Activated CD4-positive, alpha-beta T cell treated with anti-CD3 and anti-CD28 coated beads for 36 hours (primary cell): ENCODE measurements at regions not wholly inside any gene's neighbourhood (a gene's known extent, or its start where the extent isn't known, plus 50 kb on each side); places are given as distances from the start of the nearest gene placed in this dataset.

Source experiments
- ATAC-seq: fragments of 200-7000 bp; cut with Tn5 transposase; one replicate; pipeline ENCODE4 v1.10.0; 2021; ENCODE audit warnings: mild to moderate bottlenecking, moderate library complexity
- CTCF ChIA-PET: fragments of 350-600 bp; sonication (Branson Sonifier 250); formaldehyde crosslinking; loops from one replicate; lab custom pipeline; 2021; ENCODE audit warnings: antibody characterized with exemption; lab: Charles Lee
- POLR2A ChIA-PET: fragments of 350-600 bp; sonication (Branson Sonifier 250); formaldehyde crosslinking; loops from one replicate; lab custom pipeline; 2021; ENCODE audit warnings: antibody characterized with exemption, inconsistent platforms; lab: Charles Lee
- DNase-seq: peaks from one replicate; pipeline ENCODE4 v3.0.0-alpha.2; 2020
- H3K27ac Mint-ChIP-seq: one replicate; pipeline ENCODE4 v1.8.0; 2021; ENCODE audit warnings: mixed read lengths
- H3K27me3 Mint-ChIP-seq: one replicate; pipeline ENCODE4 v1.8.0; 2021; ENCODE audit warnings: mixed read lengths
- H3K36me3 Mint-ChIP-seq: one replicate; pipeline ENCODE4 v1.8.0; 2021; ENCODE audit warnings: low read depth, mixed read lengths
- H3K4me1 Mint-ChIP-seq: one replicate; pipeline ENCODE4 v1.8.0; 2021; ENCODE audit warnings: mixed read lengths
- H3K4me3 Mint-ChIP-seq: one replicate; pipeline ENCODE4 v1.8.0; 2021; ENCODE audit warnings: mild to moderate bottlenecking, moderate library complexity, mixed read lengths
- H3K9me3 Mint-ChIP-seq: one replicate; pipeline ENCODE4 v1.8.0; 2021; ENCODE audit warnings: low read depth, mixed read lengths
- intact Hi-C, 2 experiments: fragments of 100-400 bp; cut with DNase I in 1 of 2; cut with micrococcal nuclease in 1 of 2; formaldehyde crosslinking; loops; one replicate each; pipeline versions ENCODE4 v1.14.2 to v1.15.1; 2022 to 2024; cut with DNase I, micrococcal nuclease

GRCh38 chr11:131025020-131025419 is 108.7 kb upstream of the SNX19 start:
- DNase-seq, result no peak
- H3K9me3 Mint-ChIP-seq, result no peaks in the 10 kb centered on the region
- H3K27ac Mint-ChIP-seq, result no peak overlapping the region
- H3K4me1 Mint-ChIP-seq, result peaks cover 2% of the 10 kb centered on the region
- ATAC-seq, result no peak
- CTCF ChIA-PET, result no interaction called here
- POLR2A ChIA-PET, result no interaction called here
- H3K36me3 Mint-ChIP-seq, result no peaks in the 10 kb centered on the region
- no peak overlapping the region for H3K4me3 Mint-ChIP-seq
- intact Hi-C loops, result no loop called here
- H3K27me3 Mint-ChIP-seq, result peaks cover 2% of the 10 kb centered on the region

GRCh38 chr11:131025421-131026125 is 109.3 kb upstream of the SNX19 start:
- POLR2A ChIA-PET, result no interaction called here
- no peak for DNase-seq
- intact Hi-C loops, result no loop called here
- ATAC-seq, result no peak
- Mint-ChIP-seq H3K36me3 (no peaks in the 10 kb centered on the region), H3K4me1 (peaks cover 2% of the 10 kb centered on the region), H3K27me3 (peaks cover 2% of the 10 kb centered on the region), H3K27ac (no peak overlapping the region), H3K9me3 (no peaks in the 10 kb centered on the region), H3K4me3 (no peak overlapping the region)
- CTCF ChIA-PET, result no interaction called here

GRCh38 chr11:131027491-131027890 is 111.2 kb upstream of the SNX19 start:
- Mint-ChIP-seq H3K27ac (no peak overlapping the region), H3K27me3 (no peaks in the 10 kb centered on the region), H3K4me3 (no peak overlapping the region), H3K4me1 (peaks cover 2% of the 10 kb centered on the region), H3K9me3 (no peaks in the 10 kb centered on the region), H3K36me3 (no peaks in the 10 kb centered on the region)
- ChIA-PET POLR2A (no interaction called here), CTCF (interaction anchor here (0.5 kb wide), 1 partner anchor 1666 kb away, joined by 3 read pairs; no protein-coding TSS in a partner anchor)
- ATAC-seq, result no peak
- no peak for DNase-seq
- intact Hi-C loops, result no loop called here

GRCh38 chr11:131033151-131033651 is 116.9 kb upstream of the SNX19 start:
- intact Hi-C loops, result no loop called here
- no peak overlapping the region for H3K27ac Mint-ChIP-seq
- ChIA-PET CTCF (no interaction called here), POLR2A (no interaction called here)
- H3K4me1 Mint-ChIP-seq, result no peaks in the 10 kb centered on the region
- DNase-seq, result no peak
- H3K9me3 Mint-ChIP-seq, result no peaks in the 10 kb centered on the region
- no peaks in the 10 kb centered on the region for H3K36me3 Mint-ChIP-seq
- no peak overlapping the region for H3K4me3 Mint-ChIP-seq
- H3K27me3 Mint-ChIP-seq, result peaks cover 3% of the 10 kb centered on the region
- no peak for ATAC-seq

GRCh38 chr11:131036514-131036913 is 120.2 kb upstream of the SNX19 start:
- DNase-seq (no peak), ATAC-seq (no peak)
- Mint-ChIP-seq H3K27me3 (peaks cover 9% of the 10 kb centered on the region), H3K36me3 (no peaks in the 10 kb centered on the region), H3K4me1 (no peaks in the 10 kb centered on the region), H3K4me3 (no peak overlapping the region), H3K9me3 (no peaks in the 10 kb centered on the region), H3K27ac (no peak overlapping the region)
- POLR2A ChIA-PET, result no interaction called here
- CTCF ChIA-PET, result interaction anchor here (1.0 kb wide), 1 partner anchor 11 kb away, joined by 5 read pairs; no protein-coding TSS in a partner anchor
- intact Hi-C loops, result no loop called here

- ChIA-PET CTCF (no interaction called here), POLR2A (no interaction called here)
- ATAC-seq (no peak), DNase-seq (no peak)
- Mint-ChIP-seq H3K27me3 (peaks cover 9% of the 10 kb centered on the region), H3K9me3 (no peaks in the 10 kb centered on the region), H3K4me3 (no peak overlapping the region), H3K27ac (no peak overlapping the region), H3K36me3 (no peaks in the 10 kb centered on the region), H3K4me1 (no peaks in the 10 kb centered on the region)
- intact Hi-C loops, result no loop called here
These were observed 121.6 kb upstream of the SNX19 start for GRCh38 chr11:131037873-131038272.

- CTCF ChIA-PET, result no interaction called here
- ATAC-seq (no peak), DNase-seq (no peak)
- intact Hi-C loops, result no loop called here
- H3K9me3 Mint-ChIP-seq, result no peaks in the 10 kb centered on the region
- no peaks in the 10 kb centered on the region for H3K4me1 Mint-ChIP-seq
- POLR2A ChIA-PET, result no interaction called here
- H3K27ac Mint-ChIP-seq, result no peak overlapping the region
- H3K36me3 Mint-ChIP-seq, result no peaks in the 10 kb centered on the region
- H3K4me3 Mint-ChIP-seq, result no peak overlapping the region
- peaks cover 9% of the 10 kb centered on the region for H3K27me3 Mint-ChIP-seq
These were observed 122.3 kb upstream of the SNX19 start for GRCh38 chr11:131038597-131038996.

GRCh38 chr11:131041331-131042040 is 125.2 kb upstream of the SNX19 start:
- ChIA-PET CTCF (no interaction called here), POLR2A (no interaction called here)
- H3K36me3 Mint-ChIP-seq, result no peaks in the 10 kb centered on the region
- intact Hi-C loops, result no loop called here
- no peaks in the 10 kb centered on the region for H3K4me1 Mint-ChIP-seq
- no peaks in the 10 kb centered on the region for H3K9me3 Mint-ChIP-seq
- no peak overlapping the region for H3K4me3 Mint-ChIP-seq
- peaks cover 9% of the 10 kb centered on the region for H3K27me3 Mint-ChIP-seq
- no peak for ATAC-seq
- no peak overlapping the region for H3K27ac Mint-ChIP-seq
- no peak for DNase-seq

GRCh38 chr11:131042041-131042390 is 125.7 kb upstream of the SNX19 start:
- ChIA-PET CTCF (no interaction called here), POLR2A (no interaction called here)
- Mint-ChIP-seq H3K36me3 (no peaks in the 10 kb centered on the region), H3K27ac (no peak overlapping the region), H3K27me3 (peaks cover 9% of the 10 kb centered on the region), H3K4me1 (no peaks in the 10 kb centered on the region), H3K4me3 (no peak overlapping the region), H3K9me3 (no peaks in the 10 kb centered on the region)
- ATAC-seq (no peak), DNase-seq (no peak)
- intact Hi-C loops, result no loop called here

GRCh38 chr11:131043251-131043650 is 127.0 kb upstream of the SNX19 start:
- no peaks in the 10 kb centered on the region for H3K36me3 Mint-ChIP-seq
- H3K9me3 Mint-ChIP-seq, result no peaks in the 10 kb centered on the region
- ATAC-seq (no peak), DNase-seq (no peak)
- peaks cover 5% of the 10 kb centered on the region for H3K27me3 Mint-ChIP-seq
- intact Hi-C loops, result no loop called here
- H3K4me3 Mint-ChIP-seq, result no peak overlapping the region
- POLR2A ChIA-PET, result no interaction called here
- CTCF ChIA-PET, result interaction anchor here (0.6 kb wide), 1 partner anchor 17 kb away, joined by 3 read pairs; no protein-coding TSS in a partner anchor
- no peaks in the 10 kb centered on the region for H3K4me1 Mint-ChIP-seq
- no peak overlapping the region for H3K27ac Mint-ChIP-seq

- Mint-ChIP-seq H3K27ac (no peak overlapping the region), H3K9me3 (no peaks in the 10 kb centered on the region), H3K27me3 (peaks cover 4% of the 10 kb centered on the region), H3K4me3 (no peak overlapping the region), H3K4me1 (no peaks in the 10 kb centered on the region), H3K36me3 (no peaks in the 10 kb centered on the region)
- DNase-seq (no peak), ATAC-seq (no peak)
- intact Hi-C loops, result no loop called here
- CTCF ChIA-PET, result no interaction called here
- POLR2A ChIA-PET, result interaction anchor here (0.6 kb wide), 1 partner anchor 328 kb away, joined by 4 read pairs; no protein-coding TSS in a partner anchor
These were observed 128.6 kb upstream of the SNX19 start for GRCh38 chr11:131044851-131045250.

- no peaks in the 10 kb centered on the region for H3K36me3 Mint-ChIP-seq
- ChIA-PET POLR2A (no interaction called here), CTCF (no interaction called here)
- no peak overlapping the region for H3K4me3 Mint-ChIP-seq
- ATAC-seq, result no peak
- intact Hi-C loops, result no loop called here
- H3K27ac Mint-ChIP-seq, result no peak overlapping the region
- H3K4me1 Mint-ChIP-seq, result no peaks in the 10 kb centered on the region
- no peaks in the 10 kb centered on the region for H3K9me3 Mint-ChIP-seq
- H3K27me3 Mint-ChIP-seq, result peaks cover 5% of the 10 kb centered on the region
- DNase-seq, result no peak
These were observed 136.1 kb upstream of the SNX19 start for GRCh38 chr11:131052367-131052766.
